Inferior parietal cortex (tissue), 1 donor: ENCODE measurements at regions not wholly inside any gene's neighbourhood (a gene's known extent, or its start where the extent isn't known, plus 50 kb on each side); places are given as distances from the start of the nearest gene placed in this dataset.
"Not testable (repeated sequence)": the region's sequence is repeated elsewhere in the genome, so short reads cannot be mapped to it uniquely, and the experiment has no call there.

Source experiments
- DNase-seq: peaks from one replicate; pipeline ENCODE4 v3.0.0-alpha.2; 2016; ENCODE audit errors: extremely low spot score

DNA sequence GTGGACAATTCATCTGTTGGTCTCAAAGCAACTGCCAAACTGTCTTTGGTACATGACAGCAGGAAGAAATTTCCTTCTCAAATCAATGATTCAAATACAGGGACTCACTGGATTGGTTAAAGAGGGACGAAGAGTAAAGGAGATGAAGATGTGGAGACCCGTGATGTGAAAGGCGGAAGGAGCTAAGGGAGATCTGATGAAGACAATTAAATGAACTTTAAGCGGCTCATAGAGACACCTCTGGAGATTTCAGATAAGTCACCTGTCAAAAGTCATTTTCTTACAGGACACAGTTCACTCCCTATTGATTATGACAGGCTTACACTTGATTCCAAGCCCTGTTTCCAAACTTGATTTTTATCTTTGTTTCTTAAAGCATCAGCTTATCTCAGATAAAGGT is 466.3 kb downstream of the DOK5 start:
- no peak for DNase-seq

DNA sequence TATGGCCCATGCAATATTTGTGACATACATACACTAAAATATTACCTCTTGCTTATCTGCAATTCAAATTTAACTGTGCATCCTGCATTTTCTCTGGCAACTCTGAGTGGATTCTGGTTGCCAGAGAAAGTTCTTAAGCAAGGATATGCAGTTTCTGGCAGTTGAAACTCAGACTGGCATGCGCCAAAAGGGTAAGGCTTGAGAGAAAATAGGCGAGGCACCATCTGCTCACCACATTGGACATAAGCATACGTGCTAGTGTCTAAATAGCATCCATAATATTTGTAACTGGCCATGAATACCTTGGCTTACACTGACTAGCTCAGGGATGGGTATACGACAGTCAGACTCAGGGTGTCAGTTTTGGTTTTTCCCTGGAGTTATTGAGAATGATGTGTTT is 465.1 kb downstream of the DOK5 start:
- DNase-seq: no peak

DNA sequence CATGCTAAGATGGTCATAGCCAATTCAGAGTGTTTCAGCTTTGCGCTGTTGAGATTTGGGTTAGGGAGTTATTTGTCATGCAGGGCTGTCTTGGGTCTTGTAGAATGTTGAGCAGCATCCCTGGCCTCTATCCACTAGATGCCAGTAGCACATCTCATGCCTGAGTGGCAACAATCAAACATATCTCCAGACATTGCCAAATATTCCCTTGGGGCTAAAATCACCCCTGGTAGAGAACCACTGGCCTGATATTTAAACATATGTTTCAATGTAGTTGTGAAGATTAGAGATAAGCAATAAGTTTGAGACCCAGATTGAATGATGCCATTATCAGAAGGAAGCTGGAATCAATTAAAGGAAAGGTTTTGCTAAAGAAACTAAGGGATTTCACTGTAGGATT is 463.3 kb downstream of the DOK5 start:
- no peak for DNase-seq

DNA sequence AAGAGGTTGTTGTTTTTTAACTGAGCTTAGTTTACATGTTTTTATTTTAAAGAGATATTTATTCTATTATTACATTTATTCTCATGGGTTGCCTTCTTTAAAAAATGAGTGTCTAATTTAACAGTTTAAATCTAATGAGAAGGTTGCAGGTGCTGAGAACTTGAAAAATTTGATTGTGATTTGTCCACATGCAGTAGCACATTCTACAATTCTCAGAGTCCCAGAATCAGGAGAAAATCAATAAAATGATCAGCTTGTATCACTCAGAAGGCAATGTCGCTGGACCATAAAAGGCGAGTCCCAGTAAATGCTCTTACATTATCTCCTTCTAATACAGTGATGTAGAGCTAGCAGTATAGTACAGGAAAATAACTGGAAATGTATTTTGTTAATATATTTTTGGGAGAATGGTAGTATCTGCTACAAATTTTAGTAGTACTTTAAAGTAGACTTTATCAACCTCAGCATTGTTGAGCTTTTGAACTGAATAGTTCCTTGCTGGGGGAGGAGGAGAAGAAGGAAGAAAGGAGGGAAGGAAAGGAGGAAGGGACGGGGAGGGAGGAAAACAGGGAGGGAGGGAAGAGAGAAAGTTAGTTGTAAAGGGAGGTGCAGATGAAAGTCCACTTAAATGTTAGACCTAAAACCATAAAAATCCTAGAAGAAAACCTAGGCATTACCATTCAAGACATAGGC is 458.0 kb downstream of the DOK5 start:
- no peak for DNase-seq

DNA sequence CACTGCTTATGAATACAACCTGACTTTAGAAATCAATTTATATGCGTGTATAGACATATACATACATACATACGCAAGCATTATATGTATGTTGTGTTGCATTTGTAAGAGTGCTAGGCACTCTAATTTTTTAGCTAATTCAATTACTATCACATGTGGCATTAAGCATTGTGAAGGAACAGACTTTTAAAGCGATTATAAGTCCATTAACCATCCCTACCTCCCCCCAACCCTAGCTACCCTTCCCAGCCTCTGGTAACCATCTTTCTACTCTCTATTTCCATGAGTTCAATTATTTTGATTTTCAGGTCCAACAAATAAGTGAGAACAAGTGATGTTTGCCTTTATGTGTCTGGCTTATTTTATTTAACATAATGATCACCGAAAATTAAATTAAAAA is 453.8 kb downstream of the DOK5 start:
- no peak for DNase-seq

DNA sequence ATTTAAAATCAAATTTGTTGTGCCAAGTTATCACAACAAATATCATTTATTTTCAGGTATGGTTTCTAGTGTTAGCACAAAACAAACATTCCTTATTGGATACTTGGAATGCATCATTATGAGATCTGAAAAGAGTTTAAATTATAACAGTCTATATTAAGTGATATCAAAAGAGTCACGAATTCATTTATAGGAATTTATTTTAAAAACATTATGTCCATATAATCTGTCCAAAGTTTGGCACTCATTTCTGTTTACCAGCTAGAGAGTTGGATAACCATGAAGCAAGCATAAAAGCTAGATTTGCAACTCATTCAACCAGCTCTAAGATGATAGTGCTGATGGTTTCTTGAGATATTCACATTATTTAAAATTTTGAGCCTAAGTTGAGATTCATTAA is 453.2 kb downstream of the DOK5 start:
- DNase-seq: no peak

DNA sequence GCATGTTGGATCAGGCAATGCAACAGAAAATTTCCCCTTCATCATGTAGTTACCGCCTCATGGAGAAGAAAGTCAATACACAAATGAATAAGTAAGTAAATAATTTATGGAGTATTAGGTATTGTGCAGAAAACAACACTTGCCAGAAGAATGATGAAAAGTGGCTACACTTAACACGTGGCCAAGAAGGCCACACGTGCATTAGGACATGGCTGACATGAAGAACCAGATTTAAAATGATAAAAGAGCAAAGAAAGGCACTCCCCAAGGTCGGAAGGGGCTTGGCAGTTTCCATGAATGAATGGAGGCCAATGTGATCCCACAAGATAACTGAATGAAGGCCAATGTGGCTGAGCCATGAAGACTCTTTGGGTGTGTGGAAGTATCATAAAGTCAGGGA is 447.2 kb downstream of the DOK5 start:
- no peak for DNase-seq

DNA sequence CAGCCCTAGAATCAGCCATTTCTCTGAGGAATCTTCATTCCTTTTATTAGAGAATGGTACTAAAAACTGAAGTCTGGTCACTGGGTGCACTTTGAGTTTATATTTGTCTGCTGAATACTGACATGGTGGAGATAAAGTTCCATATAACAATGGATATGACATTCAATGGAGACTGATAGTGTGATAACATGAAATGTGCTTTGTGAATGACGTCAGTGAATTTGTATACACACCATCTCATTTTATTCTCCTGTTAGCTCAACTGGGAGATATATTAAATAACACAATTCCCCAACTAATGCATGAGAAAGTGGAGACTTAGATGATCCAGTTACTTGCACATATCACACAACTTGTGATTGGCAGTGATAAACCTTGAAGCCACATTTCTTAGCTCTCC is 446.7 kb downstream of the DOK5 start:
- no peak for DNase-seq

DNA sequence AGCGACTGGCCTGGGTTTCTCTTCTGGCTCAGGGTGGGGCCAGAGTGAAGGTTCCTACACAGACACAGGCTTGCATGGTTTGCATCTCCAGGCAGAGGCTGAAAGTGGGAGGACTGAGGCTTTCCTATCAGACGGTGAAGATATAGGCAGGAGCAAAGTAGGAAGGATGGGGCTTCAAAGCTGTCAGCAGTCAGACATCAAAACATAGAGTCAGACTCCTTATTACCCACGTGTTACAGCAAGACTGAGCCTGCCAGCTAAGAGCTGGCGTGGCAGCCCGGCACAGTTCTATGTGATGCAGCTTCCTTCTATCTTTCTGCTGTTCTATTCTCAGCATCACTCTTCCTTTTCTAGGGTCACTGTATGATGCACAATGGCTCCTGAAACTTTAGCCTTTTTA is 445.1 kb downstream of the DOK5 start:
- DNase-seq: no peak

DNA sequence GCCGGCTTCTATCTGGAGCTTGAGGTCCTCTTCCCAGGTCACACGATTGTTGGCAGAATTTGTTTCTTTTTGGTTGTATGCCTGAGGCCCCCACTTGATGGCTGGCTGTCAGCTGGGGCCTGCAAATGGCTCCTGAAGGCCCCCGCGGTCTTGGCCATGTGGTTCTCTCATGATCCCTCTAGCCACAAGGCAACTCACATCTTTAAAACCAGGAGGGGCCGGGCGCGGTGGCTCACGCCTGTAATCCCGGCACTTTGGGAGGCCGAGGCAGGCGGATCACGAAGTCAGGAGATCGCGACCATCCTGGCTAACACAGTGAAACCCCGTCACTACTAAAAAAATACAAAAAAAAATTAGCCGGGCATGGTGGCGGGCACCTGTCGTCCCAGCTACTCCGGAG is 443.6 kb downstream of the DOK5 start:
- not testable (repeated sequence) for DNase-seq

DNA sequence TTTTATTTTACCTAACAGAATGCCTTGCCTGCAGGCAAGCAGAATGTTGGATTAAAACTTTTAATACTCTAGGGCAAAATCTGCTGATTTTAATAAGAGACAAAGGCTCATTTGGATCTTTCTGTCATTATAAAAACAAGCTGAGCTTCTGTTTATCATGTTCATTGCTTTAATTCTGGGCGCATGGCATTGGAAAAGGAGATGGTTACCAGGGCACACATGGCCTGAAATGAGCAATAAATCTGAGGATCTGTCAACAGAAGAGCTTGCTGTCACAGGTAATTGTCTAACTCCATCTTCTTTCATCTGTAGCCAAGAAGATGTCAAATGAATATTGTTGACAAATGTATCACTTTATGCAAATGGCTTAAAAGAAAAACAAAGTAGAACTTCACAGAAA is 439.6 kb downstream of the DOK5 start:
- DNase-seq: no peak

DNA sequence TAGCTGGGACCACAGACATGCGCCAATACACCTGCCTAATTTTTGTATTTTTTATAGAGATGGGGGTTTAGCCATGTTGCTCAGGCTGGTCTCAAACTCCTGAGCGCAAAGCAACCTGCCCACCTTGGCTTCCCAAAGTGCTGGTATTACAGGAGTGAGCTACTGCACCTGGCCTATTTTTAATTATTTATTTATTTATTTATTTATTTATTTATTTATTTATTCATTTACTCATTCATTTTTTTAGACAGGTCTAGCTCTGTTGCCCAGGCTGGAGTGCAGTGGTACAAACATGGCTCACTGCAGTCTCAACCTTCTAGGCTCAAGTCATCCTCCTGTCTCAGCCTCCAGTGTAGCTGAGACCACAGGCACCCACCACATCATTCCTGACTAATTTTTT is 434.3 kb downstream of the DOK5 start:
- DNase-seq: no peak

DNA sequence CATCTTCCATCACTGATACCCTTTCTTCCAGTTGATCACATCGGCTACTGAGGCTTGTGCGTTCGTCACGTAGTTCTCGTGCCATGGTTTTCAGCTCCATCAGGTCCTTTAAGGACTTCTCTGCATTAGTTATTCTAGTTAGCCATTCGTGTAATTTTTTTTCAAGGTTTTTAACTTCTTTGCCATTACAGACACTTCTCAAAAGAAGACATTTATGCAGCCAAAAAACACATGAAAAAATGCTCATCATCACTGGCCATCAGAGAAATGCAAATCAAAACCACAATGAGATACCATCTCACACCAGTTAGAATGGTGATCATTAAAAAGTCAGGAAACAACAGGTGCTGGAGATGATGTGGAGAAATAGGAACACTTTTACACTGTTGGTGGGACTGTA is 430.7 kb downstream of the DOK5 start:
- DNase-seq: not testable (repeated sequence)

DNA sequence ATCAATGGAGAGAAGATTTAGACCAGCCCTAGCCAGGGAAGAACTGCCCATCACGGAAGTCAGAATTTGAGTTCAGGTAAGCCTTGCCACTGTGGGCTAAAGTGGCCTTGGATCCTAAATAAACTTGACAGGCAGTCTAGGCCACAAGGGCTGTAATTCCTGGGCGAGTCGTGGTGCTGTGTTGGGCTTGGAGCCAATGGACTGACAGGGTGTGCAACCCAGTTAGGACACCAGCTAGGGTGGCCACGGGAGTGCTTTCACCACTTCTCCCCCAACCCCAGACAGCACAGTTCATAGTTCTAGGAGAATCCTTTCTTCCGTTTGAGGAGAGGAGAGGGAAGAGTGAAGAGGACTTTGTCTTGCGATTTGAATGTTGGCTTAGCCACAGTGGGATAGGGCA is 422.4 kb downstream of the DOK5 start:
- no peak for DNase-seq

DNA sequence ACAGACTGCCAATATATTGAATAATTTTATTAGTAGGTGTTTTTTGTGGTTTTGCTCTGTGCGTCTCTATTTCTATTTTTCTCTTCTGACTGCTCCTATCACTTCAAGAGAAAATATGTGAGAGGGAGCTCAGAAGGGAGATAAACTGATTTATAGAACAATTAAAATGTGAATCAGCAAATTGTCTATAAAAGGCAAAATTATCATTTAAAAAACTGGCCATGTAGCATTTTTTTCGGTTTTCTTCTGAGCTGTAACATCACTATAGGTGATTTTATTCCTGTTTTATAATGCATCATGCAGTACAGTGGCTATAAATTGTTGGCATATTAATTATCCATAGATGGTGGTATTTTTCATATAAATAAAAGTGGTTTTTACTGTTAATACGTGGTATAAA is 416.5 kb downstream of the DOK5 start:
- no peak for DNase-seq

DNA sequence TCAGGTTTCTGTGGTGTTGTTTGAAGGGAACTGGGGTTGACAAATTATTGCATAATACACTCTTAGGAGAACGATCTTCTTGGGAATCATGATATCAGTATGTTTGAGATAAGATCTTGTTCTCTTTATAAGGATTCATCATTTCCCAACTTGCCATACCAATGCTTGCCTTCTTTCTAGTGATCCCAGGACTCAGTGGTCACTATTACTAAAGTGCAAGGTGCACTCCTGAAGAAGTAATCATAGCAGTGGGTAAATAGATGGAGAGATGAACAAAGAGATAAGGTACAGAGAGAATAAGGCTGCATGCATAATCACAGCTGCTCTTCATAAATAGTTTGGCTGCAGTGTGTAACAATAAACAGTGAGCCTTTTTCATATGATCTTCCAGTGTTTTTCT is 404.0 kb downstream of the DOK5 start:
- DNase-seq: no peak

DNA sequence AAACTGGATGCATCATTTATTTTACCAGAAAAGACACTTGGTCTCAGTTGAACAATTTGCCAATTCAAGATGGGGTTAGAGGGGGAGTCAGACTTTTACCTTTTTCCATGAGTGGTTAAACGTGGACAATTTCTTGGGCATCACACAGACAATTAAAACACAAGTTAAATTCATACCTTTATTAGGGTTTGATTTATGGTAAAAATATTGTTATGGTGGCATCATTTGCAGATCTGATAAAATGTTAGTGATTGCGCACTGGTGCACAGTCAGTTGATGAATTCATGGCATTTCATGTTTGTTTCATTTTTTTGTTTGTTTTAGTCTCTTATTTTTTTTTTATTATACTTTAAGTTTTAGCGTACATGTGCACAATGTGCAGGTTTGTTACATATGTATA is 399.9 kb downstream of the DOK5 start:
- DNase-seq: no peak

DNA sequence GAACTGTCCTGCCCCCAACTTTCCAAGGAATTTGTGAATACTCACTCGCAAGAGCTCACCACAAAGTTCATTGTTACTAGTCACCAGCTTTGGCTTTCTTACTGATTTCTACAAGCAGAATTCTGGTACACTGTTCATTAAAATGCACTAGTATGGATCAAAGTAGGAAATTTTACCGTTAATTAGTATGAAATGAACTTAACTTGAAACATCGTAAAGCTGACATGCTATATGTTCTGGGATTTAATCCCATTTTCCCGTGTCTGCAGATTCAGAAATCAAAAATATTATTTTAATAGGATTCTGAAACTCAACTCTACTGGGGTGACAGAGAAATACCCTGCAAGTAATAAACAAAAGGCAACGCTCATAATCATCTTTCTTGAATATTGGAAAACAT is 399.3 kb downstream of the DOK5 start:
- DNase-seq: no peak

DNA sequence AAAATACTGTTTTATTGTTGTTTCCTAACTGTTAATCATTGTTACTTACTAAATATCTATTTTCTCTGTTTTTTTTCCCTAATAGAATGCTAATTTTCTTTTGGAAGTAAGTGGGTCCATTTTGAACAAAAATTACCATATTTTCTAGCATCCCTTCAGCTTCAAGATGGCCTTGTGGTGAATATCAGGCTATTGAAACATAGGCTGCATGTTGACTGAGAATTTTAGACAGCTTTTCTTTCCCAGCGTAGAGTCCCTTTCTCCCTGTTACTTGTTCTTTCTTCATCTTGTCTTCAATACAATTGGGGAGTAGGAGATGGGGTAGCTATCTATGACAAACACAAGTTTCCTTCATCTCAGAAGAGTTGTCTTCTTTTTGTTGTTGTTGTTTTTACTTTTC is 397.0 kb downstream of the DOK5 start:
- no peak for DNase-seq

DNA sequence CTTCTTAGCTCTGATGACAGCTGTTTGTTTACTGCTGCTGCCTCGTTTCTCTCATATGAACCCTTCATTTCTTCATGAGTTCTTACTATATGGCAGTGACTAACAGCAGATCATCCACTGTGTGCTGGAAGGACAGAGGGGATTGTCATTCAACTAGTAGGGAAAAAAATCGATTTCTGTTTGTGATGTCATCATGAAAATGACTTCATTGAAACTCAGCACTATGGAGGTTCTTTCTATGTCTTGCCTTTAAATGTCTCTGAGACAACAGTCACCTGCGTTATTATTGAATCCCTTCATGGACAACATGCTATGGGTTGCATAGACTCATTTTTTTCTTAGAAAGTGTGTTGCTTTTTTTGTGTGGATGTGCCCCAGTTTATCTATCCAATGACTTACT is 394.4 kb downstream of the DOK5 start:
- no peak for DNase-seq

DNA sequence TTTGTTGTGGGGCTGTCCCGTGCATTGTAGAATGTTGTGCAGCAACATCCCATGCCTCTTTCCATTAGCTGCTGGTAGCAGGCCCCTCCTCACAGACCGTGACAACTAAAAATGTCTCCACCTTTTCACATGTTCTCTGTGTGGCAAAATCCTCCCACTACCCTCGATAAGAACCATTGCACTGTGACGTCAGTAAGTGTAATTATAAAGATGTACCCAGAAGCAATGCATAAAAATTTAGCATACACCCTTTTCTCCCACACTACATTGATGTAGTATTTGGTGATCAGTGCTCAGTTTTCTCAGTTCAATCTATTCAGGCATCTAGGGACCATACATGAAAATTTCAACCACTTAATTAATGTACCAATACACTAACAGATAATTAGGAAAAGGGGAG is 389.9 kb downstream of the DOK5 start:
- DNase-seq: no peak

DNA sequence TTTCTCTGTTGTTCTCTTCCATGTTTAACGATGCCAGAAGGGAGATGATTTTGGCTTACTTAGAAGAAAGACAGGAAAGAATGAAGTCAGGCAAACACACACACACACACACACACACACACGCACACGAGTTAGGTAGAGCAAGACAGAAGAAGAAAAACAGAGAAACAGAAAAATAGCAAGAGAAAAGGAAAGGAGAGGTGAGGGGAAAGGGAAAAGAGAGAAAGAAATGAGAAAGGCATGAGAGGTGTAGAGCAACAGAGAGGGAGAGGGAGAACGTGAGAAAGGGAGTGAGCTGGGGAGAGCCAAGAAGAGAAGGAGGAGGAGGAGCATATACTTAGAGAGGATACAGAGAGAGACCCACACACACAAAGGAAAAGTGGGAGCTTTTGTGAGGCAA is 385.3 kb downstream of the DOK5 start:
- DNase-seq: no peak

DNA sequence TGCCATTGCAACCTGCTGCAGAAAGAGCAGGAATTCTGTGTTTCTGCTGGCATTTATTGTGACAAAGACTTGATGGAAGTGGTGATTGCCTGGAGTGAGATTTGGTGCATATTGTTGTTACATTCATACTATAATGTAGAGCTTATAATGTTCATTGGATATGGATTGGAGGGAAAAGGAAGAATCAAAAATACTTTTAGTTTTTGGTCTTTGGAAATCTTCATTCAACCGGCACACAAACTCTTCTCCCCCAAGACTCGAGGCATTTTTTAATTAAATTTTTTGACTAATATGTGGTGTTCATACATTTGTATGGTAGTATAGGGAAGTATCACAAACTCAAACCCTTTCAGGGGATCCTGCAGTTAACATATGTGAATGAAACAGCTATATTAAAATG is 380.8 kb downstream of the DOK5 start:
- DNase-seq: no peak

DNA sequence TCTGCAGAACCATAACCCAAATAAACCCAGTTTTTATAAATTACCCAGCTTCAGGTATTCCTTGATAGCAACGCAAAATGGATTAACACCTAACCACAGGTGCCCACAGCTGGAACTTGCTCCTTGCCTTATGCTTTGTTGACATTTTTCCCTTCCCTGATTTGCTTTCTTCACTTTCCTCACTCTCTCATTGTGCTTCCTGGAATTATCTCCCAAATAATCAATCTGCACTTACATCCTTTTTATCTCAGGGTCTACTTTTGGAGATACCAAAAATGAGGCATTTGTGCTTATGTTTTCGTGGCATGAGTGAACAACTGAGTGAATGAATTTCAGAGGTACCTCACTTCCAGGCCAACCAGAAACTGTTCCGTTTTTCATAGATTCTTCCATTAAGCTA is 374.3 kb downstream of the DOK5 start:
- no peak for DNase-seq
